GM12892 (cell line): ENCODE measurements at regions not wholly inside any gene's neighbourhood (a gene's known extent, or its start where the extent isn't known, plus 50 kb on each side); places are given as distances from the start of the nearest gene placed in this dataset.
"Not testable (repeated sequence)": the region's sequence is repeated elsewhere in the genome, so short reads cannot be mapped to it uniquely, and the experiment has no call there.

ENCODE experiments used
- DNase-seq: peaks from one replicate; pipeline ENCODE4 v3.0.0; 2011; ENCODE audit not compliant: insufficient read length
- FAIRE-seq: peaks from 2 replicates; lab custom pipeline; 2011; peaks lifted over from hg19 to GRCh38; lab: Jason Lieb, UNC
- POLR2A ChIP-seq: IDR thresholded peaks from 2 replicates; pipeline ENCODE4 v1.6.1; 2011; ENCODE audit warnings: low read depth, low read length, control low read depth
- POLR2AphosphoS5 ChIP-seq: IDR thresholded peaks from 2 replicates; pipeline ENCODE4 v1.6.1; 2011; ENCODE audit warnings: low read depth, low read length, control low read depth
- TAF1 ChIP-seq: IDR thresholded peaks from 2 replicates; pipeline ENCODE4 v1.6.1; 2011; ENCODE audit warnings: low read depth, mild to moderate bottlenecking, control low read depth, low read length, borderline replicate concordance

- no peak for DNase-seq
- no peak for TF ChIP-seq POLR2AphosphoS5
- TF ChIP-seq POLR2A = no peak
- no peak for TF ChIP-seq TAF1
Observed at GRCh38 chr15:91649016-91649415, 204.5 kb upstream of the SLCO3A1 start.

DNA sequence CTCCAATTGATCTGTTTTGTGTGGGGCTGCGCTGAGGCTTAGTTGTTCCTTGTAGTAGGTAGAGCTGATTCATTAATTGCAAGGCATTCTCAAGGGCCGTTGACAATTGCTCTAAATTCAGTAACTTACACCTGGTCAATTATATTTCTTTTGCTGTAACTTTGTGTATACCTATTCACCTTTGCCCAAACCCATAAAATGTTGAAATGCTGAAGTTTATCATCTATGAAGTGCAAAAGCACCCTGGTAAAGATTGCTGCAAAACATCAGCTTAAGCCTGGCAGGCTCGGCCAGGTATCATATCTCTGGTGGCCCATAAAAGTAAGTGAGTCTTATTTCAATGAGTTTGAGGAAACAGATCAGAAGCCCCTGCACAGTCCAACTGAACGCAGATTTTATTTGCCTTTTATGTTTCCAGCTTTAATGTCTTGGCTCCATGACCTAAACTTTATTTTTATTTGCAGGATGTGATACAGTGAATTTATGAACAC lies 203.6 kb upstream of the SLCO3A1 start:
- no peak for TF ChIP-seq TAF1
- no peak for TF ChIP-seq POLR2A
- no peak for TF ChIP-seq POLR2AphosphoS5
- DNase-seq = no peak
- no peak for FAIRE-seq

More at GRCh38 chr15:91649016-91649415, 204.5 kb upstream of the SLCO3A1 start:
- no peak for FAIRE-seq

GRCh38 chr15:91651251-91651650 lies 202.3 kb upstream of the SLCO3A1 start:
- TF ChIP-seq TAF1 (no peak), POLR2A (no peak), POLR2AphosphoS5 (no peak)
- DNase-seq (no peak), FAIRE-seq (no peak)

- no peak for FAIRE-seq
- DNase-seq = no peak
- TF ChIP-seq TAF1 (no peak), POLR2A (no peak), POLR2AphosphoS5 (no peak)
Observed at GRCh38 chr15:91652610-91653207, 200.8 kb upstream of the SLCO3A1 start.

DNA sequence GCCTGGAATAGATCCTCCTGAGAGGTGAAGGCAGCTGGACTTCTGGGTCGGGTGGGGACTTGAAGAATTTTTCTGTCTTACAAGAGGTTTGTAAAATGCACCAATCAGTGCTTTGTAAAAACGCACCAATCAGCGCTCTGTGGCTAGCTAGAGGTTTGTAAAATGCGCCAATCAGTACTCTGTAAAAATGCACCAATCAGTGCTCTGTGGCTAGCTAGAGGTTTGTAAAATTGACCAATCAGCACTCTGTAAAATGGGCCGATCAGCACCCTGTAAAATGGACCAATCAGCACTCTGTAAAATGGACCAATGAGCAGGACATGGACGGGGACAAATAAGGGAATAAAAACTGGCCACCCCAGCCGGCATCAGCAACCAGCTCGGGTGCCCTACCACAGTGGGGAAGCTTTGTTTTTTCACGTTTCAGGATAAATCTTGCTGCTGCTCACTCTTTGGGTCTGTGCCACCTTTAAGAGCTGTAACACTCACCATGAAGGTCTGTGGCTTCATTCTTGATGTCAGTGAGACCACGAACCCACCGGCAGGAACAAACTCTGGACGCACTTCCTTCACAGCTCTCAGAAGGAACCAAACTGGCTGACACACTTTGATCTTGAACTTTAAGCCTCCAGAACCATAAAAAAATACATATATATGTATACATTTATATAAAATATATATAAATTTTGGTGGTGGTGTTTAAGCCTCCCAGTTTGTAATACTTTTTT lies 197.8 kb upstream of the SLCO3A1 start:
- FAIRE-seq, DNase-seq: not testable (repeated sequence)

DNA sequence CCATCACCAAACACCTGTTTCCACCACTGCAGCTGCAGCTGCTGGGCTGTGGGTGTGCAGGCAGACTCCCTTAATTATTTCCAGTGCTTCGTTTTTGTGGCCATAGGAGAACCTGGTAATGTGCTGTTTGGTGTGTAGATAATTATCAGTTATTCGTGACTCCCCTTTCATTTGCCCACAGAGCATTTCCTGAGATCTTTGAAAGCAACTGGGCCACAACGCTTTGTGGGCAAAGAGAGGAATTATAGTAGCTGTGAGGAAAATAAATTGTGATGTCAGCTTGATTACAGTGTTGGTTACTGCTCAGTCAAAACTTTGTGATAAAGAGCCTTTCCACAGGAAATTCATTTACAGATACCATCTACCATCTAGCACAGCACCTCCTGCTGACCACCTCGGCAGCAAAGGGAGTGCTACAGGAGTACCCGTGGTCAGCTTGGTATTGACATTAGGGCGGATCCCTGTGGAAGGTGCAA lies 193.3 kb upstream of the SLCO3A1 start:
- TF ChIP-seq POLR2AphosphoS5 = no peak
- no peak for TF ChIP-seq POLR2A
- no peak for TF ChIP-seq TAF1
- no peak for DNase-seq
- no peak for FAIRE-seq

- DNase-seq (no peak), FAIRE-seq (no peak)
- TF ChIP-seq POLR2AphosphoS5 = no peak
- no peak for TF ChIP-seq POLR2A
- no peak for TF ChIP-seq TAF1
Observed at GRCh38 chr15:91664224-91664836, 189.2 kb upstream of the SLCO3A1 start.

GRCh38 chr15:91665212-91665611 lies 188.3 kb upstream of the SLCO3A1 start:
- TF ChIP-seq POLR2AphosphoS5 (no peak), TAF1 (no peak), POLR2A (no peak)
- FAIRE-seq = no peak

DNA sequence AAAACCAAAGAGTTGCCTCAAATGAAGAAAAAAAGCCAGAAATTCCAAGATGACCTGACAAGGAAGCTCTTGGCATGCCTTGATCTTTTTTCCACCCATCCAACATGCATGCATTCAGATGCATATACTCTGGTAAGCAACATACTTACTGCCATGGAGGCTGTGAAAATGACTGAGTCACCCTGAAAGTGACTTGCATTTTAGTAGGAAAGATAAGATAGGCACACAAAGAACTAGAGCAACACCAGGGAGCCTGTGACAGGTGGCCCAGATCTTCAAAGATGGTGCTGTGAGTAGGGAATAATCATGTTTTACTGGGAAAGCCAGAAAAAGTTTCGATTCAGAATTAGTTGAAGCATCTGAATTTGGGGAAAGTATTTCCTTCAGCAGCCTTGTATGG lies 185.1 kb upstream of the SLCO3A1 start:
- DNase-seq (no peak), FAIRE-seq (no peak)
- TF ChIP-seq POLR2AphosphoS5 (no peak), POLR2A (no peak), TAF1 (no peak)

More at GRCh38 chr15:91665212-91665611, 188.3 kb upstream of the SLCO3A1 start:
- DNase-seq = no peak

DNA sequence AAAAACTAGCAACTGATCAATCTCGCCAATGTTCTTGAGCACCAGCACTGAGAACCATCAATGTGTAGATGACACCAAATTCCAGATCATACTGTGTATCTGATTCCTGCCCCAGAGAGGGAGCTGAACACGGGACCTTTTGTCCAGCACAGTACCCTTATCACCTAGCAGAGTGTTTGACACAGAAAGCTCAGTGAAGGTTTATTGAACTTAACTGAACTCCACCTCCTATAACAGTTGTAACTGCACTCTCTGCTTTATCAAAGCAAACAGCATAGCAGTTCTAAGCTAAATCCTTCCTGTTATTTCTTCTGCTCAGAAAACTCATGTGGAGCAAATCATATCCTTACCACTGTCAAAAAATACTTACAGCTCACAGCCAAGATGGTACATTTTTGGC lies 183.4 kb upstream of the SLCO3A1 start:
- TF ChIP-seq POLR2A = no peak
- DNase-seq (no peak), FAIRE-seq (no peak)

DNA sequence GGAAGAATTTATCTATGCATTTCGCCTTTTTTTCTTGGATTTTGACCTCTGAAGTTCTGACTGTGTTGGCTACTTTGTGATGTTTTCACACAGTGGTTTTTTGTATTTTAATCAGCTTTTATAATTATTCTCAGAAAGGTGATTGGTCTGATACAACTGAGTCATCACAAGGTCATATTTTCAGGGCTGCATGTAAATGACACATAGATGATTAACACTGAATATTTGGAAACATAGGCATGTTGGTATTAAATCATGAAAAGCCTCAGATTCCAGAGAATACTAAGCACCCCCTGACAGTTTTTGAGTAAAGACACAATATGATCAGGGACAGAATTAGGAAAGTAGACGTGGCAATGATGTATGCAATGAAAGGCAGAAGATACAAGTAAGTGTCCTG lies 175.5 kb upstream of the SLCO3A1 start:
- DNase-seq = no peak
- TF ChIP-seq POLR2AphosphoS5 = no peak
- TF ChIP-seq POLR2A = no peak
- no peak for TF ChIP-seq TAF1
- FAIRE-seq = no peak

- TF ChIP-seq POLR2A (no peak), TAF1 (no peak), POLR2AphosphoS5 (no peak)
- FAIRE-seq (no peak), DNase-seq (no peak)
Observed at GRCh38 chr15:91679447-91679846, 174.1 kb upstream of the SLCO3A1 start.
